Testis (tissue), 2 donors: ENCODE measurements at regions not wholly inside any gene's neighbourhood (a gene's known extent, or its start where the extent isn't known, plus 50 kb on each side); places are given as distances from the start of the nearest gene placed in this dataset.

Experiments
- CTCF ChIP-seq, 3 experiments: fragments of 450-650 bp in 2 of 3; fragments of 200-600 bp in 1 of 3; sonication (generic) in 1 of 3; IDR thresholded peaks; one replicate each; pipeline ENCODE4 v1.5.1; 2016 to 2019; ENCODE audit warnings: antibody characterized with exemption in 3 of 3, mild to moderate bottlenecking in 2 of 3, moderate library complexity in 1 of 3
- POLR2A ChIP-seq: fragments of 450-650 bp; IDR thresholded peaks from one replicate; pipeline ENCODE4 v1.6.1; 2017; ENCODE audit warnings: antibody characterized with exemption, mild to moderate bottlenecking, moderate library complexity

- TF ChIP-seq CTCF (IDR thresholded peaks at IDR 0.05) (no peak), POLR2A (no peak)
Measured at GRCh38 chr1:192066202-192066601, 92.1 kb upstream of the RGS18 start.
